22Rv1 (cell line): ENCODE measurements at regions not wholly inside any gene's neighbourhood (a gene's known extent, or its start where the extent isn't known, plus 50 kb on each side); places are given as distances from the start of the nearest gene placed in this dataset.

Source experiments
- H3K27ac ChIP-seq: fragments of 450-650 bp; 2 replicates; pipeline ENCODE4 v1.5.1; 2017
- CTCF ChIP-seq: fragments of 450-650 bp; IDR thresholded peaks from 2 replicates; pipeline ENCODE4 v1.5.1; 2017; ENCODE audit warnings: mild to moderate bottlenecking
- ZFX ChIP-seq: fragments of 450-650 bp; IDR thresholded peaks from 2 replicates; pipeline ENCODE4 v1.6.1; 2017; ENCODE audit warnings: antibody characterized with exemption, borderline replicate concordance

- TF ChIP-seq CTCF (no peak), ZFX (no peak)
Observed at GRCh38 chr3:168233001-168233400, 137.3 kb upstream of the GOLIM4 start.

GRCh38 chr3:168223085-168223484 is 127.4 kb upstream of the GOLIM4 start:
- no peak overlapping the region for H3K27ac ChIP-seq
- no peak for TF ChIP-seq CTCF
- no peak for TF ChIP-seq ZFX

More at GRCh38 chr3:168233001-168233400, 137.3 kb upstream of the GOLIM4 start:
- no peak overlapping the region for H3K27ac ChIP-seq

GRCh38 chr3:168220556-168220955 is 124.8 kb upstream of the GOLIM4 start:
- H3K27ac ChIP-seq: no peak overlapping the region
- TF ChIP-seq ZFX (no peak), CTCF (no peak)

- TF ChIP-seq ZFX (no peak), CTCF (no peak)
- H3K27ac ChIP-seq: no peak overlapping the region
Observed at GRCh38 chr3:168219530-168219929, 123.8 kb upstream of the GOLIM4 start.

- no peak for TF ChIP-seq CTCF
- no peak for TF ChIP-seq ZFX
Observed at GRCh38 chr3:168218600-168218999, 122.9 kb upstream of the GOLIM4 start.

GRCh38 chr3:168216851-168217250 is 121.1 kb upstream of the GOLIM4 start:
- no peak for TF ChIP-seq CTCF
- no peak for TF ChIP-seq ZFX
- H3K27ac ChIP-seq: no peak overlapping the region

More at GRCh38 chr3:168218600-168218999, 122.9 kb upstream of the GOLIM4 start:
- H3K27ac ChIP-seq: no peak overlapping the region

GRCh38 chr3:168213920-168214319 is 118.2 kb upstream of the GOLIM4 start:
- no peak overlapping the region for H3K27ac ChIP-seq
- TF ChIP-seq CTCF (no peak), ZFX (no peak)
